Sigmoid colon (tissue), 4 donors: ENCODE measurements at regions not wholly inside any gene's neighbourhood (a gene's known extent, or its start where the extent isn't known, plus 50 kb on each side); places are given as distances from the start of the nearest gene placed in this dataset.

ENCODE experiments used
- POLR2AphosphoS5 ChIP-seq, 4 donors: sonication (generic); formaldehyde crosslinking; IDR thresholded peaks; one replicate each; pipeline ENCODE4 v1.6.1; 2017; ENCODE audit warnings: antibody characterized with exemption in 4 of 4
- TF ChIP-seq, protein P1 (sequence below), 4 experiments: fragments of 450-650 bp in 3 of 4; fragments of 200-600 bp in 1 of 4; IDR thresholded peaks; one replicate each; pipeline ENCODE4 v1.5.1; 2016 to 2019; ENCODE audit warnings: antibody characterized with exemption in 4 of 4, mild to moderate bottlenecking in 3 of 4, moderate library complexity in 2 of 4

DNA sequence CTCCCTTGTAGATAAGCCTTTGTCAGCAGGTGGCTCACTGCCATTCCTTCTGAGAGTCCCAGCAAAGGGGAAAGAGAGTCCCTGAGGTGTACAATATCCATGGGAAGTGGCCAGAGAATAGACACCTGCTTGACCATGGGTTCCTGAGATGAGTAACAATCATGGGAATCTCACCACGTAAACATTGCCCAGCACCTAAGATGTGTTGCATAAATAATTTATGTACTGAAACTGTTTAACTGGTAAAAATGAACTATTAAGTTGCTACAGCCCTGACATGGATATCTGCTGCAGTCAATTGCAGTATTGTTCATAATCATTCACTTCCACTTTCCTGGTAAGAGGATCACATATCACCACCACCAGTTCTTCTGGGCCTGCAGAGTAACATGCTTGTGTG is 123.8 kb upstream of the INHBA start:
- no peak for TF ChIP-seq POLR2AphosphoS5 (IDR thresholded peaks at IDR 0.05)
- TF ChIP-seq, protein P1, sequence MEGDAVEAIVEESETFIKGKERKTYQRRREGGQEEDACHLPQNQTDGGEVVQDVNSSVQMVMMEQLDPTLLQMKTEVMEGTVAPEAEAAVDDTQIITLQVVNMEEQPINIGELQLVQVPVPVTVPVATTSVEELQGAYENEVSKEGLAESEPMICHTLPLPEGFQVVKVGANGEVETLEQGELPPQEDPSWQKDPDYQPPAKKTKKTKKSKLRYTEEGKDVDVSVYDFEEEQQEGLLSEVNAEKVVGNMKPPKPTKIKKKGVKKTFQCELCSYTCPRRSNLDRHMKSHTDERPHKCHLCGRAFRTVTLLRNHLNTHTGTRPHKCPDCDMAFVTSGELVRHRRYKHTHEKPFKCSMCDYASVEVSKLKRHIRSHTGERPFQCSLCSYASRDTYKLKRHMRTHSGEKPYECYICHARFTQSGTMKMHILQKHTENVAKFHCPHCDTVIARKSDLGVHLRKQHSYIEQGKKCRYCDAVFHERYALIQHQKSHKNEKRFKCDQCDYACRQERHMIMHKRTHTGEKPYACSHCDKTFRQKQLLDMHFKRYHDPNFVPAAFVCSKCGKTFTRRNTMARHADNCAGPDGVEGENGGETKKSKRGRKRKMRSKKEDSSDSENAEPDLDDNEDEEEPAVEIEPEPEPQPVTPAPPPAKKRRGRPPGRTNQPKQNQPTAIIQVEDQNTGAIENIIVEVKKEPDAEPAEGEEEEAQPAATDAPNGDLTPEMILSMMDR (IDR thresholded peaks at IDR 0.05): no peak
